Activated B cell treated with CpG ODN at 0.5 μM for 24 hours (primary cell): ENCODE measurements at regions not wholly inside any gene's neighbourhood (a gene's known extent, or its start where the extent isn't known, plus 50 kb on each side); places are given as distances from the start of the nearest gene placed in this dataset.

Experiments used
- ATAC-seq: fragments of 200-7000 bp; cut with Tn5 transposase; one replicate; pipeline ENCODE4 v1.10.0; 2021; ENCODE audit warnings: low read depth, mild to moderate bottlenecking, moderate library complexity
- CTCF ChIA-PET: fragments of 350-600 bp; sonication (Branson Sonifier 250); formaldehyde crosslinking; loops from one replicate; lab custom pipeline; 2021; ENCODE audit warnings: antibody characterized with exemption; lab: Charles Lee
- POLR2A ChIA-PET: fragments of 350-600 bp; sonication (Branson Sonifier 250); formaldehyde crosslinking; loops from one replicate; lab custom pipeline; 2021; ENCODE audit warnings: antibody characterized with exemption; lab: Charles Lee
- DNase-seq: peaks from one replicate; pipeline ENCODE4 v3.0.0; 2022
- H3K27ac Mint-ChIP-seq: one replicate; pipeline ENCODE4 v1.8.0; 2020; ENCODE audit warnings: mixed read lengths
- H3K27me3 Mint-ChIP-seq: one replicate; pipeline ENCODE4 v1.8.0; 2021; ENCODE audit warnings: mixed read lengths
- H3K36me3 Mint-ChIP-seq: one replicate; pipeline ENCODE4 v1.8.0; 2021; ENCODE audit warnings: low read depth, mixed read lengths
- H3K4me1 Mint-ChIP-seq: one replicate; pipeline ENCODE4 v1.8.0; 2021; ENCODE audit warnings: mixed read lengths
- H3K4me3 Mint-ChIP-seq: one replicate; pipeline ENCODE4 v1.8.0; 2020; ENCODE audit warnings: mild to moderate bottlenecking, mixed read lengths
- H3K9me3 Mint-ChIP-seq: one replicate; pipeline ENCODE4 v1.8.0; 2020; ENCODE audit warnings: mixed read lengths
- intact Hi-C: fragments of 100-400 bp; cut with micrococcal nuclease; formaldehyde crosslinking; loops from one replicate; pipeline ENCODE4 v1.15.1; 2024
- TF ChIP-seq, protein P1 (sequence below): fragments of 200-600 bp; IDR thresholded peaks from one replicate; pipeline ENCODE4 v1.8.0; 2022; ENCODE audit warnings: antibody characterized with exemption, mild to moderate bottlenecking

DNA sequence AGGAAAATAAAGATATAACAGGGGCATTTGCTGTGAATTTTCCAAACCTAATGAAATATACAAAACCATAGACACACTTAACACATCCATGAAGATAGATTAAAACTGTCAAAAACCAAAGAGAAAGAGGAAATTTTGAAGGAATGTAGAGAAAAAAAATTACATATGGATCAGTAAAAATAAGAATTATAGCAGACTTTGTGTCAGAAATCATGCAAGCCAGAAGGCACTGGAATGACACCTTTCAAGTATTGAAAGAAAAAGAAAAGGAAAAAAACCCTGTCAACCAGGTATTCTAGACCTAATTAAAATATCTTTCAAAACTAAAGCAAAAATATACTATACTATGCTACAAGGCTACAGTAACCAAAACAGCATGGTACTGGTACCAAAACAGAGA lies 125.8 kb upstream of the PALMD start:
- intact Hi-C loops = no loop called here

DNA sequence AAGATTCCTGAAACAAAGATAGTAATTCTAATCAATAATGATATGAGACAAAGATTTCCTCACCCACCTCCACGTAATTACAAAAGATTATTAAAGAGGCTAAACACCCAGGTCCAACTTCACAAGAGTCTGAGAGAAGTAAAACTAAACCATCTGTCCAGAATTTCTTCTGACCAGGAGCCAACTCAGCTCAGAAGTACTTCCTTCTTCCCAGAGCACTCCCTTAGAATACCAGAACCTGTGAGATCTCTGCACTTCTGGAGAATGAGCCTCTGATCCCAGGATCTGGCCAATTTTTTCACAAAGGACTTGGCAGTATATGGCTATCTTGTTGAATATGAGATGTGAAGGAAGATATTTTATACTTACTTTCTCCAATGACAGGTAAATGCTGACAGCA lies 120.6 kb upstream of the PALMD start:
- Mint-ChIP-seq H3K36me3 (no peaks in the 10 kb centered on the region), H3K27me3 (peaks cover 3% of the 10 kb centered on the region), H3K4me1 (no peaks in the 10 kb centered on the region), H3K4me3 (no peak overlapping the region), H3K9me3 (no peaks in the 10 kb centered on the region), H3K27ac (no peak overlapping the region)
- ChIA-PET CTCF (no interaction called here), POLR2A (no interaction called here)
- TF ChIP-seq, protein P1, sequence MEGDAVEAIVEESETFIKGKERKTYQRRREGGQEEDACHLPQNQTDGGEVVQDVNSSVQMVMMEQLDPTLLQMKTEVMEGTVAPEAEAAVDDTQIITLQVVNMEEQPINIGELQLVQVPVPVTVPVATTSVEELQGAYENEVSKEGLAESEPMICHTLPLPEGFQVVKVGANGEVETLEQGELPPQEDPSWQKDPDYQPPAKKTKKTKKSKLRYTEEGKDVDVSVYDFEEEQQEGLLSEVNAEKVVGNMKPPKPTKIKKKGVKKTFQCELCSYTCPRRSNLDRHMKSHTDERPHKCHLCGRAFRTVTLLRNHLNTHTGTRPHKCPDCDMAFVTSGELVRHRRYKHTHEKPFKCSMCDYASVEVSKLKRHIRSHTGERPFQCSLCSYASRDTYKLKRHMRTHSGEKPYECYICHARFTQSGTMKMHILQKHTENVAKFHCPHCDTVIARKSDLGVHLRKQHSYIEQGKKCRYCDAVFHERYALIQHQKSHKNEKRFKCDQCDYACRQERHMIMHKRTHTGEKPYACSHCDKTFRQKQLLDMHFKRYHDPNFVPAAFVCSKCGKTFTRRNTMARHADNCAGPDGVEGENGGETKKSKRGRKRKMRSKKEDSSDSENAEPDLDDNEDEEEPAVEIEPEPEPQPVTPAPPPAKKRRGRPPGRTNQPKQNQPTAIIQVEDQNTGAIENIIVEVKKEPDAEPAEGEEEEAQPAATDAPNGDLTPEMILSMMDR = no peak
- DNase-seq (no peak), ATAC-seq (no peak)
- intact Hi-C loops = no loop called here

More for the DNA sequence above, 125.8 kb upstream of the PALMD start:
- H3K27ac Mint-ChIP-seq = no peak overlapping the region
- H3K4me3 Mint-ChIP-seq = no peak overlapping the region
- H3K36me3 Mint-ChIP-seq = no peaks in the 10 kb centered on the region
- H3K4me1 Mint-ChIP-seq = no peaks in the 10 kb centered on the region
- ChIA-PET POLR2A (no interaction called here), CTCF (no interaction called here)
- H3K27me3 Mint-ChIP-seq = peaks cover 3% of the 10 kb centered on the region
- TF ChIP-seq, protein P1 = no peak
- DNase-seq (no peak), ATAC-seq (no peak)
- H3K9me3 Mint-ChIP-seq = peaks cover 2% of the 10 kb centered on the region

DNA sequence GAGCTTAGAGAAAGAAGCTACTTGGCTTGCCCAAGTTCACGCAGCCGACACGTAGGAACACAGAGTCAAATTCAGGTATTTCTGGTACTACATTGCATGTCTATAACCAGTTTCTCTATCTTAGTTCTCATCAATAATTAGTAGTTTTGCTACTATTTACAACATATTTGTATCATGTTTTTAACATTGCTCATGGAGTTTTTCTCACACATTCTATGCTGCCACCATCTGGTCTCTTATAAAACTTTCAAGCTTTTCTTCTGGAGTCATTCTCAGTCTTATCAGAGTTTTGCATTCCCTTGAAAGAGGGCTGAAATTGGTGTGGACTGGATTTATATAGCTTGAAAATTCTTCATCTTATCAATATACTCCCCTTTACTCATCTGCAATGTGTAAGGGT lies 118.8 kb upstream of the PALMD start:
- Mint-ChIP-seq H3K9me3 (no peaks in the 10 kb centered on the region), H3K4me3 (no peak overlapping the region), H3K36me3 (no peaks in the 10 kb centered on the region), H3K27ac (no peak overlapping the region), H3K27me3 (peaks cover 3% of the 10 kb centered on the region), H3K4me1 (no peaks in the 10 kb centered on the region)
- TF ChIP-seq, protein P1 = no peak
- DNase-seq (no peak), ATAC-seq (no peak)
- intact Hi-C loops = no loop called here
- POLR2A ChIA-PET = no interaction called here
- CTCF ChIA-PET = no interaction called here

DNA sequence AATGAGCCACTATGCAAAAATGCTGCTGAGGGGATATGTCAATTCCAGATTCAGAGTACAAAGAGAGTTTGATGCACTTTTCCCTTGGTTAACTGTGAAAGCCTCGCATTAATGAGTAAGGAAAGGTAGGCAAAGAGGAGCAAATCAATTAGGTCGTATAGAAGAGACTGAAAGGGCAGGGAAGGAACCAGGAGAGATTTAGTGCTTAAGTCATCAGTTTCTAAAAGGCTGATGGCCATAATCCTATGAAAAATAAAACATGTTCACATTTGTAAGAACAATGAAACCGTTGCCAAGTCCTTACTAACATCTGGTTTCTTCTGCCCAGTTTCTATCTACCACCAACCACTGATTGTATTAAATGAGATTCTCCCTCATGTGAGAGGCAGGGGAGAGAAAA lies 118.4 kb upstream of the PALMD start:
- POLR2A ChIA-PET = no interaction called here

DNA sequence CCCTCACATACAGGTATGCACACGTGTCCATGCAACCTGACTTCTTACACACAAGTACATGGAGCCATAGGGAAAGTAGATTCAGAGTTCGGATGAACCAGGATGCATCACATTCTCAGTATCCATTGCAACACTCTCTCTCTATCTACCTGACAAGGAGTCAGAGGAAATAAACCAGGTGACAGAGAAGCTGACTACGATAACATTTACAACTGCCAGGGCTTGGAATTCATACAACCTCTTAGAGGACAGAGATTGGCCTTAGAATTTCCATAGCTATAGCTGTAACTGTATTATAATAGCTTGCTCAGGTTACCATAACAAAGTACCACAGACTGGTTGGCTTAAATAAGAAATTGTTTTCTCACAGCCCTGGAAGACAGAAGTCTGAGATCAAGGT lies 116.9 kb upstream of the PALMD start:
- Mint-ChIP-seq H3K36me3 (no peaks in the 10 kb centered on the region), H3K27ac (no peak overlapping the region), H3K4me1 (no peaks in the 10 kb centered on the region), H3K4me3 (no peak overlapping the region), H3K27me3 (peaks cover 3% of the 10 kb centered on the region), H3K9me3 (no peaks in the 10 kb centered on the region)
- ChIA-PET POLR2A (no interaction called here), CTCF (no interaction called here)
- no peak for DNase-seq
- no peak for ATAC-seq
- TF ChIP-seq, protein P1 = no peak
- intact Hi-C loops = no loop called here

More for the DNA sequence above, 118.4 kb upstream of the PALMD start:
- no peak overlapping the region for H3K27ac Mint-ChIP-seq
- no peak overlapping the region for H3K4me3 Mint-ChIP-seq
- no peaks in the 10 kb centered on the region for H3K4me1 Mint-ChIP-seq
- H3K27me3 Mint-ChIP-seq = peaks cover 3% of the 10 kb centered on the region
- no peak for DNase-seq
- intact Hi-C loops = no loop called here
- no peaks in the 10 kb centered on the region for H3K36me3 Mint-ChIP-seq
- CTCF ChIA-PET = no interaction called here
- ATAC-seq = no peak
- TF ChIP-seq, protein P1 = no peak
- no peaks in the 10 kb centered on the region for H3K9me3 Mint-ChIP-seq
